GM12873 (cell line): ENCODE measurements at regions not wholly inside any gene's neighbourhood (a gene's known extent, or its start where the extent isn't known, plus 50 kb on each side); places are given as distances from the start of the nearest gene placed in this dataset.

Experiments
- TF ChIP-seq, protein P1 (sequence below): IDR thresholded peaks from 2 replicates; pipeline ENCODE4 v1.5.1; 2012; ENCODE audit warnings: low read depth, mild to moderate bottlenecking, moderate library complexity, low read length, control low read depth; ENCODE audit not compliant: insufficient read depth; ENCODE audit errors: missing control alignments

DNA sequence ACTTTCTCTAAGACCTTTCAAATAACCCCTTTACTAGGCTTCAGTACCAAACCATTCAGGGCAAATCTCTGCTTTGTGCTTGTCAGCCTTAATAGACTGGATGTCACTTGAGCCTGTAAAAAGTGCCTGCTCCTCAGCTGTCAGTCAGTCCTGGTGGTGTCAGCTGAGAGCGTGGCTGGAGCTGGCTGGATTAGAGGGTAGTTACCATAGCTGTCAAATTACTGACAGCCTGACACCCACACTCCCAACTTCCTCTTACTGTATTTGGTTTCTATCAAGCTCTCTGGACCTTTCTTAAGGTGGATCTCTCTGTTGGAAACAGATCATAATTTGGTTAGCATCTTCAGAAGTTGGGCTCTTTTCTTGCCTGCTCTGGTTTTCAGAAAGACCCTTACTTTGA, 371.4 kb upstream of the ATP5MC3 start:
- TF ChIP-seq, protein P1, sequence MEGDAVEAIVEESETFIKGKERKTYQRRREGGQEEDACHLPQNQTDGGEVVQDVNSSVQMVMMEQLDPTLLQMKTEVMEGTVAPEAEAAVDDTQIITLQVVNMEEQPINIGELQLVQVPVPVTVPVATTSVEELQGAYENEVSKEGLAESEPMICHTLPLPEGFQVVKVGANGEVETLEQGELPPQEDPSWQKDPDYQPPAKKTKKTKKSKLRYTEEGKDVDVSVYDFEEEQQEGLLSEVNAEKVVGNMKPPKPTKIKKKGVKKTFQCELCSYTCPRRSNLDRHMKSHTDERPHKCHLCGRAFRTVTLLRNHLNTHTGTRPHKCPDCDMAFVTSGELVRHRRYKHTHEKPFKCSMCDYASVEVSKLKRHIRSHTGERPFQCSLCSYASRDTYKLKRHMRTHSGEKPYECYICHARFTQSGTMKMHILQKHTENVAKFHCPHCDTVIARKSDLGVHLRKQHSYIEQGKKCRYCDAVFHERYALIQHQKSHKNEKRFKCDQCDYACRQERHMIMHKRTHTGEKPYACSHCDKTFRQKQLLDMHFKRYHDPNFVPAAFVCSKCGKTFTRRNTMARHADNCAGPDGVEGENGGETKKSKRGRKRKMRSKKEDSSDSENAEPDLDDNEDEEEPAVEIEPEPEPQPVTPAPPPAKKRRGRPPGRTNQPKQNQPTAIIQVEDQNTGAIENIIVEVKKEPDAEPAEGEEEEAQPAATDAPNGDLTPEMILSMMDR: no peak

DNA sequence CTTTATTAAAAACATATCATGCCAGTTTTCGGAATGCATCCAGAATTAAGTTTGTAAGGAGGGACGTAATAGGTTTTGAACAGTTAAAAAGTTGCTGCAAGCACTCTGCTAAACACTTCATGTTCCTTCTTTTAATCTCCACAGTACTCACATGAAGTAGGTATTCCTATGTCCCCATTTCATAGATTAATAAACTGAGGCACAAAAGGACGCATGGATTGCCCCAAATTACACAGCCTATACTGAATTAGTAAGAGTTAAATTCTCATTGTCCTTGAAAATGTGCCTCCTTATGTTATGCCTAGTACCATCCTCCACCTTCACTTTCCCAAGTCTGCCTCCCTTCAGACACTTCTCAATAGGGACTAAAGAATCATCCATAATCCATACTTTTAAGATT, 358.9 kb upstream of the ATP5MC3 start:
- TF ChIP-seq, protein P1: no peak

DNA sequence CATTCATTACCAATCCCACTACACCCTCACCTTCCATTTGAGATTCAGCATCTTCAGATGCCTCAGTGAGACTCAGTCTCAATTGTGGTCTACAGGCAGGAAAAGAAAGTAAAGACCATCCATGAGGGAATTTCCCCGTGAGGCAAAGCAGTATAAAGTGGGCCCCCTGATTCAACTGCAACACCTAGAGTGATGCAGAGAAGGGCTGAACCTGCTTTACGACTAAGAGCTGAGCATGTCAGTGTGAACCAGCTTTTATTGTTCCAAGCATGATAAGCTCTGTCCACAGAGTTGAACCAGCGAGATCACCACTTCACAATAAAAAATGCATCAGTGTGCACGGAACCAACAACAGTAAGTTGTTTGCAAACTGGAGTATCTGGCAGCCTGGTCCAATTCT, 357.6 kb upstream of the ATP5MC3 start:
- TF ChIP-seq, protein P1: no peak

DNA sequence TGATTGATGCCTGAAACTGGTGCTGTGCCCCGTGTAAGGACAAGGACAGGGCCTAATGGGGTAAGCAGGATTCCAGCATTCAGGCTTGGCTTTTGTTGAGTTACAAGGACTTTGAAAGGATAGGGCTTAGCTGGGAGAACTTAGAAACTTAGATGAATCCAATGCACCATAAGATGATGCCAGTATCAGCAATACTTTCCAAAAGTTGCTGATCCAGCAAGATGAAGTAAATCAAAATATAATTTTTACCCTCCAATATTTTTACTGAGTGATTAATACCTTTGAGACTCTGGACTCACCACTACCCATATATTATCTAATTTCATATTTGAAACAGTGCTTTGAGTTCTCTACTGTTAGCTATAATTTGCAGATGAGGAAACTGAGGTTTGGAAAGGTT, 354.5 kb upstream of the ATP5MC3 start:
- TF ChIP-seq, protein P1: no peak

DNA sequence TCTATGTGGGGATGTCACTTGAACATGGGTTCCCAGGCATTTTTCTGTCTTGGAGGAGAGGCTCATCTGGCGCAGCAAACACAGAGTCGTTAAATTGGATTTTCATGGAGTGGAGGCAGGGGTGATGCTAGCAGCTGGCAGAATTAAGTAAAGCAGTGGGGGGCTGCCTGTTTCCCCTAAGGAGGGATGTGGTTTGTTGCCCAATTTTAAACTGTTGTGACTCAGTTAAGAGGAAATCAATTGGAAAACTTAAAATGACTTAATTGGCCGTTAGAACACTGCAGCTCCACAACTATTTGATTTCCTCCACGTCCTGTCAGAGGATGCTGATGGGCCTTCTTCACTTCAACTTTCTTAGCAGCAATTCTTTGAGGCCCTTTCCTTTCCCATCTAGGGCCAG, 354.1 kb upstream of the ATP5MC3 start:
- TF ChIP-seq, protein P1: no peak

DNA sequence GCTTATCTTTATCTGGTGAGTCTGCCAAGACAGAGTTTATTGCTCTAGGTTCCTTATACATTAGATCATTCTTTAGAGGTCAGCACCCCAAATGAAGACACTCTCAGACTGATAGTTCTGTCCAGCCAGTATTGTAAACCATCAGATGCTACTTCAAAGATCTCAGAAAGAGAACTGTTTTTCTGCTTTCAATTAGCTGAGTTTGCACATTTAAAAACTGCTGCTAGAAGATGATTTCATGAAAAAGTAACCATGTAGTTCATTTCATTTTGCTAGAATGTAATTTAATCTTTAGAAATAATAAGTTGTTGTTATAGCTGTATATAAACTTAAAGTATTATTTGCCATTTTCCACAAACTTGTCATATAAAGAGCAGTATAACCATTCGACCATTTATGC, 344.5 kb upstream of the ATP5MC3 start:
- TF ChIP-seq, protein P1: no peak

DNA sequence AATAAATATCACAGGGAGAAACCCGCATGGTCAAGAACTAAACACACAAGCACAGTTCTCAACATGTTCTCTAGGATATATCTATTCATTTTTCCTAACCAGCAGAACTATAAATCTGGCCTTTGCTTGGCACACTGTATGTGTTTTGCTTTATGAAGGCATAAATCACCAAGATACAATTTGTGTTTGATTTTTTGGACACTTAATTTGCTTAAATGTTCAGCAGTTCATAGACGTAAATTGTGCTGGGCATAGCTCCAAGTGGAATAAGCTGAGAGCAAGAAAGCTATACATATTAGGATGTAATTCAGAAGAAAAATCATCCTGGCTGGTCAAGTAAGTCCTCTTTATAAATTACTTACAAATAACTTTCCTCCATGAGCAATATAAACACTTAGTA, 341.5 kb upstream of the ATP5MC3 start:
- TF ChIP-seq, protein P1: no peak
